Urothelium cell line (cell line): ENCODE measurements at regions not wholly inside any gene's neighbourhood (a gene's known extent, or its start where the extent isn't known, plus 50 kb on each side); places are given as distances from the start of the nearest gene placed in this dataset.
A peak's percentile ranks its signal among the peaks of the same experiment; 100 is the strongest.

Experiments used
- DNase-seq: peaks from one replicate; pipeline ENCODE4 v3.0.0; 2011; ENCODE audit warnings: low spot score, mixed read lengths
- FAIRE-seq: peaks from 2 replicates; lab custom pipeline; 2011; peaks lifted over from hg19 to GRCh38; lab: Jason Lieb, UNC

GRCh38 chr1:95957748-95958147 is 723.7 kb downstream of the RWDD3 start:
- FAIRE-seq (no peak), DNase-seq (no peak)

- no peak for FAIRE-seq
- no peak for DNase-seq
These were observed 732.9 kb downstream of the RWDD3 start for GRCh38 chr1:95966866-95967265.

- FAIRE-seq: peak; percentile 70
- DNase-seq: peak; percentile 49
These were observed 740.6 kb downstream of the RWDD3 start for GRCh38 chr1:95974586-95974985.

GRCh38 chr1:95982711-95983110 is 738.9 kb upstream of the PTBP2 start:
- FAIRE-seq (no peak), DNase-seq (peak; percentile 4)

GRCh38 chr1:95983831-95984230 is 737.8 kb upstream of the PTBP2 start:
- no peak for FAIRE-seq
- DNase-seq: no peak

GRCh38 chr1:95984798-95985374 is 736.7 kb upstream of the PTBP2 start:
- no peak for DNase-seq
- FAIRE-seq: no peak

GRCh38 chr1:95990033-95990432 is 731.6 kb upstream of the PTBP2 start:
- DNase-seq: no peak

GRCh38 chr1:95991787-95992520 is 729.6 kb upstream of the PTBP2 start:
- FAIRE-seq (no peak), DNase-seq (no peak)

More at GRCh38 chr1:95990033-95990432, 731.6 kb upstream of the PTBP2 start:
- FAIRE-seq: no peak

- FAIRE-seq: no peak
- no peak for DNase-seq
These were observed 726.9 kb upstream of the PTBP2 start for GRCh38 chr1:95994643-95995042.

GRCh38 chr1:96002201-96002600 is 719.4 kb upstream of the PTBP2 start:
- DNase-seq (no peak), FAIRE-seq (no peak)

GRCh38 chr1:96002969-96003964 is 718.3 kb upstream of the PTBP2 start:
- FAIRE-seq (no peak), DNase-seq (no peak)

- DNase-seq (no peak), FAIRE-seq (no peak)
These were observed 711.7 kb upstream of the PTBP2 start for GRCh38 chr1:96009831-96010434.

GRCh38 chr1:96011606-96012005 is 710.0 kb upstream of the PTBP2 start:
- DNase-seq (no peak), FAIRE-seq (no peak)

GRCh38 chr1:96016219-96016618 is 705.4 kb upstream of the PTBP2 start:
- DNase-seq (no peak), FAIRE-seq (no peak)

- no peak for FAIRE-seq
- no peak for DNase-seq
These were observed 701.2 kb upstream of the PTBP2 start for GRCh38 chr1:96020378-96020777.

GRCh38 chr1:96025062-96025461 is 696.5 kb upstream of the PTBP2 start:
- no peak for FAIRE-seq
- DNase-seq: no peak

- DNase-seq (no peak), FAIRE-seq (no peak)
These were observed 693.5 kb upstream of the PTBP2 start for GRCh38 chr1:96028071-96028470.

GRCh38 chr1:96030312-96030711 is 691.3 kb upstream of the PTBP2 start:
- no peak for DNase-seq
- FAIRE-seq: no peak

- FAIRE-seq: no peak
- no peak for DNase-seq
These were observed 687.6 kb upstream of the PTBP2 start for GRCh38 chr1:96034006-96034405.

GRCh38 chr1:96036763-96037162 is 684.8 kb upstream of the PTBP2 start:
- DNase-seq (no peak), FAIRE-seq (no peak)

GRCh38 chr1:96038636-96039035 is 682.9 kb upstream of the PTBP2 start:
- DNase-seq (no peak), FAIRE-seq (no peak)
